Calu3 (cell line): ENCODE measurements at regions not wholly inside any gene's neighbourhood (a gene's known extent, or its start where the extent isn't known, plus 50 kb on each side); places are given as distances from the start of the nearest gene placed in this dataset.

Experiments used
- BruUV-seq: library from RNA; stranded (reverse); fragments of 400-500 nt; replicated peaks from 2 replicates; lab custom pipeline; 2021; lab: Mats Ljungman, UMichigan
- CTCF ChIA-PET: fragments of 300-600 bp; sonication (Branson Sonifier 250); formaldehyde crosslinking; loops from one replicate; lab custom pipeline; 2022; ENCODE audit warnings: antibody characterized with exemption; lab: Charles Lee
- DNase-seq: peaks from one replicate; pipeline ENCODE4 v3.0.0; 2022
- H3K27ac Mint-ChIP-seq: one replicate; pipeline ENCODE4 v1.8.0; 2022; ENCODE audit warnings: mixed read lengths; ENCODE audit not compliant: unreplicated experiment
- H3K27me3 Mint-ChIP-seq: one replicate; pipeline ENCODE4 v1.8.0; 2022; ENCODE audit warnings: mixed read lengths; ENCODE audit not compliant: unreplicated experiment
- H3K36me3 Mint-ChIP-seq: one replicate; pipeline ENCODE4 v1.8.0; 2022; ENCODE audit warnings: mild to moderate bottlenecking, moderate library complexity, mixed read lengths; ENCODE audit not compliant: insufficient read depth, unreplicated experiment
- H3K4me1 Mint-ChIP-seq: one replicate; pipeline ENCODE4 v1.8.0; 2022; ENCODE audit warnings: mild to moderate bottlenecking, low read depth, mixed read lengths; ENCODE audit not compliant: unreplicated experiment
- H3K4me3 Mint-ChIP-seq: one replicate; pipeline ENCODE4 v1.8.0; 2022; ENCODE audit warnings: mild to moderate bottlenecking, low read depth, moderate library complexity, mixed read lengths; ENCODE audit not compliant: unreplicated experiment
- H3K9me3 Mint-ChIP-seq: one replicate; pipeline ENCODE4 v1.8.0; 2022; ENCODE audit warnings: low read depth, mixed read lengths; ENCODE audit not compliant: unreplicated experiment
- CTCF ChIP-seq: fragments of 200-600 bp; IDR thresholded peaks from one replicate; pipeline ENCODE4 v1.8.0; 2022; ENCODE audit warnings: antibody characterized with exemption; ENCODE audit not compliant: unreplicated experiment
- intact Hi-C: fragments of 100-400 bp; cut with micrococcal nuclease; formaldehyde crosslinking; loops from one replicate; pipeline ENCODE4 v1.10.0; 2022; ENCODE audit not compliant: unreplicated experiment

GRCh38 chr1:187413405-187414169 lies 584.8 kb downstream of the PLA2G4A start:
- no peak overlapping the region for H3K27ac Mint-ChIP-seq
- peaks cover 7% of the 10 kb centered on the region for H3K4me1 Mint-ChIP-seq
- TF ChIP-seq CTCF, result peak; percentile 26
- no TSS peak for BruUV-seq
- no peaks in the 10 kb centered on the region for H3K9me3 Mint-ChIP-seq
- intact Hi-C loops, result loop anchor here (5.0 to 10.0 kb wide), 4 partner anchors 361 to 1521 kb away; no protein-coding TSS in a partner anchor
- CTCF ChIA-PET, result interaction anchor here (0.7 kb wide), 2 partner anchors 161 to 1736 kb away, joined by 3 to 4 read pairs; no protein-coding TSS in a partner anchor
- no peak overlapping the region for H3K4me3 Mint-ChIP-seq
- H3K27me3 Mint-ChIP-seq, result no peaks in the 10 kb centered on the region
- H3K36me3 Mint-ChIP-seq, result no peaks in the 10 kb centered on the region
- DNase-seq, result no peak

- no peak for TF ChIP-seq CTCF
- Mint-ChIP-seq H3K27ac (no peak overlapping the region), H3K36me3 (no peaks in the 10 kb centered on the region), H3K4me3 (no peak overlapping the region), H3K27me3 (no peaks in the 10 kb centered on the region), H3K4me1 (no peaks in the 10 kb centered on the region), H3K9me3 (no peaks in the 10 kb centered on the region)
- no peak for DNase-seq
- intact Hi-C loops, result loop anchor here (10.0 kb wide), 2 partner anchors 1300 to 1520 kb away; no protein-coding TSS in a partner anchor
- BruUV-seq, result no TSS peak
- CTCF ChIA-PET, result interaction anchor here (0.5 kb wide), 1 partner anchor 13 kb away, joined by 3 read pairs; no protein-coding TSS in a partner anchor
These were observed 586.3 kb downstream of the PLA2G4A start for GRCh38 chr1:187415065-187415464.

- CTCF ChIA-PET, result no interaction called here
These were observed 588.8 kb downstream of the PLA2G4A start for GRCh38 chr1:187417520-187417919.

GRCh38 chr1:187433598-187433997 lies 604.8 kb downstream of the PLA2G4A start:
- peaks cover 4% of the 10 kb centered on the region for H3K9me3 Mint-ChIP-seq
- no peaks in the 10 kb centered on the region for H3K36me3 Mint-ChIP-seq
- TF ChIP-seq CTCF, result no peak
- H3K27ac Mint-ChIP-seq, result no peak overlapping the region
- CTCF ChIA-PET, result no interaction called here
- H3K4me3 Mint-ChIP-seq, result no peak overlapping the region
- no peaks in the 10 kb centered on the region for H3K27me3 Mint-ChIP-seq
- DNase-seq, result no peak
- intact Hi-C loops, result no loop called here
- no TSS peak for BruUV-seq
- no peaks in the 10 kb centered on the region for H3K4me1 Mint-ChIP-seq

More at GRCh38 chr1:187417520-187417919, 588.8 kb downstream of the PLA2G4A start:
- H3K36me3 Mint-ChIP-seq, result no peaks in the 10 kb centered on the region
- no TSS peak for BruUV-seq
- no peak for DNase-seq
- H3K27me3 Mint-ChIP-seq, result no peaks in the 10 kb centered on the region
- H3K4me3 Mint-ChIP-seq, result no peak overlapping the region
- no peak overlapping the region for H3K27ac Mint-ChIP-seq
- H3K4me1 Mint-ChIP-seq, result no peaks in the 10 kb centered on the region
- no peak for TF ChIP-seq CTCF
- H3K9me3 Mint-ChIP-seq, result no peaks in the 10 kb centered on the region
- intact Hi-C loops, result loop anchor here (10.0 kb wide), 2 partner anchors 1297 to 1517 kb away; no protein-coding TSS in a partner anchor
